ENCODE measurements at regions not wholly inside any gene's neighbourhood (a gene's known extent, or its start where the extent isn't known, plus 50 kb on each side); places are given as distances from the start of the nearest gene placed in this dataset.
"Not testable (repeated sequence)": the region's sequence is repeated elsewhere in the genome, so short reads cannot be mapped to it uniquely, and the experiment has no call there.

DNA sequence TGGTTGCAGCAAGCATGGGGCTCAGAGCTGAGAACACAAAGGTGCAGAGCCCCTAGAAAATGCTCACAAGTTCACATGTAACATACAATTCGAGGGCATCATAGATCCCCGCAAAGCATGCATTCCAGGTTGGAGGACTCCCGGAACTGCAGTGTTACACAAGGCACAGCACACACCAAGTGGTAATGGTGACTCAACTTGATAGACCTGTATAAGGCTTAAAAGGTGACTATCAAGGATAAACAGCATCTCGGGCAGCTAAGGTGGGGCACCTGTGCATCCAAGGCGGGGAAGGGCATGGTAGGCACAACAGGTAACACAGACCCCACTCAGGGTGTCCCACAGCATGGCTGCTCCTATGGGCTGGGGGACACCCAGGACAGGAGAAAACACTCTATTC lies 167.3 kb downstream of the KLRB1 start:
- TF ChIP-seq, protein P1, sequence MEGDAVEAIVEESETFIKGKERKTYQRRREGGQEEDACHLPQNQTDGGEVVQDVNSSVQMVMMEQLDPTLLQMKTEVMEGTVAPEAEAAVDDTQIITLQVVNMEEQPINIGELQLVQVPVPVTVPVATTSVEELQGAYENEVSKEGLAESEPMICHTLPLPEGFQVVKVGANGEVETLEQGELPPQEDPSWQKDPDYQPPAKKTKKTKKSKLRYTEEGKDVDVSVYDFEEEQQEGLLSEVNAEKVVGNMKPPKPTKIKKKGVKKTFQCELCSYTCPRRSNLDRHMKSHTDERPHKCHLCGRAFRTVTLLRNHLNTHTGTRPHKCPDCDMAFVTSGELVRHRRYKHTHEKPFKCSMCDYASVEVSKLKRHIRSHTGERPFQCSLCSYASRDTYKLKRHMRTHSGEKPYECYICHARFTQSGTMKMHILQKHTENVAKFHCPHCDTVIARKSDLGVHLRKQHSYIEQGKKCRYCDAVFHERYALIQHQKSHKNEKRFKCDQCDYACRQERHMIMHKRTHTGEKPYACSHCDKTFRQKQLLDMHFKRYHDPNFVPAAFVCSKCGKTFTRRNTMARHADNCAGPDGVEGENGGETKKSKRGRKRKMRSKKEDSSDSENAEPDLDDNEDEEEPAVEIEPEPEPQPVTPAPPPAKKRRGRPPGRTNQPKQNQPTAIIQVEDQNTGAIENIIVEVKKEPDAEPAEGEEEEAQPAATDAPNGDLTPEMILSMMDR (conservative IDR thresholded peaks at IDR 0.05; ENCODE audit: low read depth, low read length) = not testable (repeated sequence)
- TF ChIP-seq EZH2 (IDR thresholded peaks at IDR 0.05; ENCODE audit: borderline replicate concordance, low read depth, low read length, poor library complexity, severe bottlenecking) = not testable (repeated sequence)

Measured in A673 (cell line).